Transverse colon (tissue), 4 donors: ENCODE measurements at regions not wholly inside any gene's neighbourhood (a gene's known extent, or its start where the extent isn't known, plus 50 kb on each side); places are given as distances from the start of the nearest gene placed in this dataset.

Experiments
- EP300 ChIP-seq: sonication (generic); formaldehyde crosslinking; IDR thresholded peaks from one replicate; pipeline ENCODE4 v1.6.1; 2017; ENCODE audit warnings: antibody characterized with exemption, low read depth
- POLR2A ChIP-seq: fragments of 450-650 bp; IDR thresholded peaks from one replicate; pipeline ENCODE4 v1.6.1; 2016; ENCODE audit warnings: antibody characterized with exemption, mild to moderate bottlenecking, moderate library complexity
- POLR2AphosphoS5 ChIP-seq, 3 donors: sonication (generic); formaldehyde crosslinking; IDR thresholded peaks; one replicate each; pipeline ENCODE4 v1.6.1; 2016; ENCODE audit warnings: antibody characterized with exemption in 3 of 3
- TF ChIP-seq, protein P1 (sequence below), 5 experiments: fragments of 200-600 bp in 3 of 5; fragments of 450-650 bp in 2 of 5; sonication (generic) in 3 of 5; IDR thresholded peaks; 1 replicate in 2 of 5; 2 replicates in 3 of 5; pipeline ENCODE4 v1.5.1; 2016 to 2017; ENCODE audit warnings: antibody characterized with exemption in 5 of 5, inconsistent platforms in 3 of 5, mild to moderate bottlenecking in 2 of 5, moderate library complexity in 1 of 5

- TF ChIP-seq, protein P1, sequence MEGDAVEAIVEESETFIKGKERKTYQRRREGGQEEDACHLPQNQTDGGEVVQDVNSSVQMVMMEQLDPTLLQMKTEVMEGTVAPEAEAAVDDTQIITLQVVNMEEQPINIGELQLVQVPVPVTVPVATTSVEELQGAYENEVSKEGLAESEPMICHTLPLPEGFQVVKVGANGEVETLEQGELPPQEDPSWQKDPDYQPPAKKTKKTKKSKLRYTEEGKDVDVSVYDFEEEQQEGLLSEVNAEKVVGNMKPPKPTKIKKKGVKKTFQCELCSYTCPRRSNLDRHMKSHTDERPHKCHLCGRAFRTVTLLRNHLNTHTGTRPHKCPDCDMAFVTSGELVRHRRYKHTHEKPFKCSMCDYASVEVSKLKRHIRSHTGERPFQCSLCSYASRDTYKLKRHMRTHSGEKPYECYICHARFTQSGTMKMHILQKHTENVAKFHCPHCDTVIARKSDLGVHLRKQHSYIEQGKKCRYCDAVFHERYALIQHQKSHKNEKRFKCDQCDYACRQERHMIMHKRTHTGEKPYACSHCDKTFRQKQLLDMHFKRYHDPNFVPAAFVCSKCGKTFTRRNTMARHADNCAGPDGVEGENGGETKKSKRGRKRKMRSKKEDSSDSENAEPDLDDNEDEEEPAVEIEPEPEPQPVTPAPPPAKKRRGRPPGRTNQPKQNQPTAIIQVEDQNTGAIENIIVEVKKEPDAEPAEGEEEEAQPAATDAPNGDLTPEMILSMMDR (IDR thresholded peaks at IDR 0.05): no peak
- TF ChIP-seq POLR2AphosphoS5 (IDR thresholded peaks at IDR 0.05) (no peak), POLR2A (no peak), EP300 (no peak)
These were observed 251.9 kb downstream of the PTPRU start for GRCh38 chr1:29488086-29488793.
